PFSK-1 (cell line): ENCODE measurements at regions not wholly inside any gene's neighbourhood (a gene's known extent, or its start where the extent isn't known, plus 50 kb on each side); places are given as distances from the start of the nearest gene placed in this dataset.

Experiments used
- FOXP2 ChIP-seq: optimal IDR thresholded peaks from 2 replicates; pipeline ENCODE3; 2011; ENCODE audit warnings: borderline replicate concordance, control low read depth, inconsistent platforms; ENCODE audit not compliant: insufficient read depth; ENCODE audit errors: extremely low read length, extremely low read depth
- POLR2AphosphoS5 ChIP-seq: IDR thresholded peaks from 2 replicates; pipeline ENCODE4 v1.6.1; 2012; ENCODE audit warnings: low read depth, mild to moderate bottlenecking, control low read depth, low read length, moderate library complexity
- SIN3A ChIP-seq: IDR thresholded peaks from 2 replicates; pipeline ENCODE4 v1.6.1; 2012; ENCODE audit warnings: mild to moderate bottlenecking, low read length, moderate library complexity, borderline replicate concordance; ENCODE audit not compliant: insufficient read depth
- TAF1 ChIP-seq: IDR thresholded peaks from 2 replicates; pipeline ENCODE4 v1.6.1; 2012; ENCODE audit warnings: low read length, control low read depth, borderline replicate concordance; ENCODE audit not compliant: insufficient read depth
- TF ChIP-seq, protein P1 (sequence below), 2 experiments: IDR thresholded peaks; 2 replicates each; pipeline versions ENCODE4 v1.6.1 to v1.8.0; 2011 to 2012; ENCODE audit warnings: low read depth in 2 of 2, low read length in 2 of 2, control low read depth in 1 of 2, inconsistent platforms in 1 of 2, mild to moderate bottlenecking in 1 of 2, moderate library complexity in 1 of 2; ENCODE audit not compliant: insufficient read depth in 1 of 2

GRCh38 chr5:91272858-91273257, 110.3 kb downstream of the ARRDC3 start:
- no peak for TF ChIP-seq FOXP2
- no peak for TF ChIP-seq SIN3A
- no peak for TF ChIP-seq POLR2AphosphoS5
- TF ChIP-seq, protein P1, sequence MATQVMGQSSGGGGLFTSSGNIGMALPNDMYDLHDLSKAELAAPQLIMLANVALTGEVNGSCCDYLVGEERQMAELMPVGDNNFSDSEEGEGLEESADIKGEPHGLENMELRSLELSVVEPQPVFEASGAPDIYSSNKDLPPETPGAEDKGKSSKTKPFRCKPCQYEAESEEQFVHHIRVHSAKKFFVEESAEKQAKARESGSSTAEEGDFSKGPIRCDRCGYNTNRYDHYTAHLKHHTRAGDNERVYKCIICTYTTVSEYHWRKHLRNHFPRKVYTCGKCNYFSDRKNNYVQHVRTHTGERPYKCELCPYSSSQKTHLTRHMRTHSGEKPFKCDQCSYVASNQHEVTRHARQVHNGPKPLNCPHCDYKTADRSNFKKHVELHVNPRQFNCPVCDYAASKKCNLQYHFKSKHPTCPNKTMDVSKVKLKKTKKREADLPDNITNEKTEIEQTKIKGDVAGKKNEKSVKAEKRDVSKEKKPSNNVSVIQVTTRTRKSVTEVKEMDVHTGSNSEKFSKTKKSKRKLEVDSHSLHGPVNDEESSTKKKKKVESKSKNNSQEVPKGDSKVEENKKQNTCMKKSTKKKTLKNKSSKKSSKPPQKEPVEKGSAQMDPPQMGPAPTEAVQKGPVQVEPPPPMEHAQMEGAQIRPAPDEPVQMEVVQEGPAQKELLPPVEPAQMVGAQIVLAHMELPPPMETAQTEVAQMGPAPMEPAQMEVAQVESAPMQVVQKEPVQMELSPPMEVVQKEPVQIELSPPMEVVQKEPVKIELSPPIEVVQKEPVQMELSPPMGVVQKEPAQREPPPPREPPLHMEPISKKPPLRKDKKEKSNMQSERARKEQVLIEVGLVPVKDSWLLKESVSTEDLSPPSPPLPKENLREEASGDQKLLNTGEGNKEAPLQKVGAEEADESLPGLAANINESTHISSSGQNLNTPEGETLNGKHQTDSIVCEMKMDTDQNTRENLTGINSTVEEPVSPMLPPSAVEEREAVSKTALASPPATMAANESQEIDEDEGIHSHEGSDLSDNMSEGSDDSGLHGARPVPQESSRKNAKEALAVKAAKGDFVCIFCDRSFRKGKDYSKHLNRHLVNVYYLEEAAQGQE (IDR thresholded peaks at IDR 0.05; ENCODE audit: insufficient read depth in 1 of 2, low read depth in 2 of 2, low read length in 2 of 2), result no peak
- no peak for TF ChIP-seq TAF1

DNA sequence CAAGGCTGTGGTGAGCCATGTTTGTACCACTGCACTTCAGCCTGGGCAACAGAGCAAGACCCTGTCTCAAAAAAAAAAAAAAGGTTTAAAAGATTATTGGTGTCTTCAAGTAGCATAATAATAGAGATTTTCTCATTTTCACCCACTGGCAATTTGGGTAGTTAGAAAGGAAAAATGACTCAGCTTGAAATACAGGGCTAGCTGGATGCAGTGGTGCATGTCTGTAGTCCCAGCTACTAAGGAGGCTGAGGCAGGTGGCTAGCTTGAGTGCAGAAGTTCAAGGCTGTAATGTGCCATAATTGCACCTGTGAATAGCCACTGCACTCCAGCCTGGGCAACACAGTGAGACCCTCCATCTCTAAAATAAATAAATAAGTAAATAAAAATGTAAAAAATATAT, 111.1 kb downstream of the ARRDC3 start:
- TF ChIP-seq, protein P1 (IDR thresholded peaks at IDR 0.05; ENCODE audit: insufficient read depth in 1 of 2, low read depth in 2 of 2, low read length in 2 of 2), result no peak
- TF ChIP-seq POLR2AphosphoS5, result no peak
- no peak for TF ChIP-seq SIN3A
- TF ChIP-seq FOXP2, result no peak
- no peak for TF ChIP-seq TAF1

DNA sequence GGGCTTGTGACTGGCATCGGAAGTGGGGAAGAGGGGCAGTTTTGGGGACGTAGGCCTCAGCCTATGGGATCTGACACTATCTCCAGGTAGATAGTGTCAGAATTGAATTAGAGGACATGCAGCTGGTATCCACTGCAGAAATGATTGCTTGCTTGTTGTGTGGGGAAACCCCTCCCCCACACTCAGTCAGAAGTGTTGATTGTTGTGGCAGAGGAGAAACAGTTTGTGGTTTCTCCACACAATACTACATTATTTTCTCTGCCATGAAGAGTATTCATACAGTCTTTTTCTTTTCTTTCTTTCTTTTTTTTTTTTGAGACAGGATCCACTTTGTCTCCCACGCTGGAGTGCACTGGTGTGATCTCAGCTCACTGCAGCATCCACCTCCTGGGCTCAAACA, 113.9 kb downstream of the ARRDC3 start:
- TF ChIP-seq TAF1, result no peak
- TF ChIP-seq, protein P1 (IDR thresholded peaks at IDR 0.05; ENCODE audit: insufficient read depth in 1 of 2, low read depth in 2 of 2, low read length in 2 of 2), result no peak

GRCh38 chr5:91266184-91266705, 116.9 kb downstream of the ARRDC3 start:
- TF ChIP-seq TAF1 (no peak), SIN3A (no peak), FOXP2 (no peak), POLR2AphosphoS5 (no peak)
- TF ChIP-seq, protein P1 (IDR thresholded peaks at IDR 0.05; ENCODE audit: insufficient read depth in 1 of 2, low read depth in 2 of 2, low read length in 2 of 2), result no peak

DNA sequence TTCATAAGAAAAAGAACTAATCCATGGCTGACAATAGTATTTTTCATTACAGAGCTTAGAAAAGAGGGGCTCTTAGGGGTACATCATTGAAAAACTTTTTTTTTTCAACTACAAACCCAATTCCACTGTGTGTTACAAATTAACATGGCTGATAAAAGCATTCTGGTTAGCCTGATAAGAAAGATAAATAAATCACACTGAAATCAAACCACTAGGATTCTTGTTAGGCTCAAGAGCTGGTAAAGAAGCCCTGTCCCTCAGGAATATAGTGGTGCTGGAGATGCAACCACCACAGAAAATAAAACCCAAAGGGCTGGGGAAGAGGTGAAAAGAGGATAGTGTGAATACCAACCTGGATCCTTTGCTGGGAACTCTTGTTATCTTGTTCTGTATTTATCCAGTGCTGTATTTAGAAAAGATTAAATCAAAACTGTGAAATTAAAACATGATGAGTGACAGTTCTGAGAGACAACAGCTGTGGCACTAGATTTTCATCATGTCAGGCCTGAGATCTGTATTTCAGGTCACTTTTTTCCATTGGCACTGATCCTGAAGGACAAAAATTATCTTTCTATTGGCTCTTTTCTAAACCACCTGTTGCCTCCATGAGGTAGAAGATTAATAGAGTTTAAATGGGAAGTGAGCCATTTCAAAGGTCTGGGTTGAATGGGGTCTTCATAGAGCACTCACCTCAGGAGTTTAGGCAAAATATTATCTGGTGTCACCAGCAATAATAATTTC, 118.6 kb downstream of the ARRDC3 start:
- TF ChIP-seq, protein P1 (IDR thresholded peaks at IDR 0.05; ENCODE audit: insufficient read depth in 1 of 2, low read depth in 2 of 2, low read length in 2 of 2), result no peak
- no peak for TF ChIP-seq POLR2AphosphoS5
